SK-N-SH (cell line): ENCODE measurements at regions not wholly inside any gene's neighbourhood (a gene's known extent, or its start where the extent isn't known, plus 50 kb on each side); places are given as distances from the start of the nearest gene placed in this dataset.

ENCODE experiments used
- CTCF ChIP-seq: fragments of 200-600 bp; sonication (generic); IDR thresholded peaks from 2 replicates; pipeline ENCODE4 v1.6.1; 2017; ENCODE audit warnings: antibody characterized with exemption, mild to moderate bottlenecking, moderate library complexity
- JUND ChIP-seq: IDR thresholded peaks from 2 replicates; pipeline ENCODE4 v1.4.0; 2012
- RCOR1 ChIP-seq: fragments of 150-350 bp; IDR thresholded peaks from 2 replicates; pipeline ENCODE4 v1.6.1; 2017; ENCODE audit warnings: antibody characterized with exemption, low read length
- REST ChIP-seq: IDR thresholded peaks from 2 replicates; pipeline ENCODE4 v1.6.1; 2012; ENCODE audit warnings: mild to moderate bottlenecking, low read depth, low read length, moderate library complexity
- RFX5 ChIP-seq: IDR thresholded peaks from 2 replicates; pipeline ENCODE4 v1.6.1; 2012; ENCODE audit warnings: mild to moderate bottlenecking, improper control_type of control experiment, low read length
- TAF1 ChIP-seq: IDR thresholded peaks from 2 replicates; pipeline ENCODE4 v1.6.1; 2012; ENCODE audit warnings: low read depth, mild to moderate bottlenecking, low read length, moderate library complexity, borderline replicate concordance
- YY1 ChIP-seq: IDR thresholded peaks from 2 replicates; pipeline ENCODE4 v1.4.0; 2012; ENCODE audit warnings: low read depth, mild to moderate bottlenecking

GRCh38 chr3:130627882-130628281 is 110.9 kb downstream of the COL6A6 start:
- TF ChIP-seq RFX5, result no peak
- no peak for TF ChIP-seq JUND
- no peak for TF ChIP-seq RCOR1
- no peak for TF ChIP-seq CTCF
- TF ChIP-seq TAF1, result no peak
- TF ChIP-seq REST, result no peak
- TF ChIP-seq YY1, result no peak
